HepG2 (cell line): ENCODE measurements at regions not wholly inside any gene's neighbourhood (a gene's known extent, or its start where the extent isn't known, plus 50 kb on each side); places are given as distances from the start of the nearest gene placed in this dataset.

Experiments
- ARNT ChIP-seq: fragments of 450-650 bp; IDR thresholded peaks from 2 replicates; pipeline ENCODE4 v1.6.1; 2017
- NFE2L2 ChIP-seq: fragments of 150-350 bp; IDR thresholded peaks from 2 replicates; pipeline ENCODE4 v1.6.1; 2014; ENCODE audit warnings: low read length
- POLR2AphosphoS5 ChIP-seq: IDR thresholded peaks from 2 replicates; pipeline ENCODE4 v1.6.1; 2012; ENCODE audit warnings: low read depth, low read length
- RAD51 ChIP-seq: fragments of 450-650 bp; IDR thresholded peaks from 2 replicates; pipeline ENCODE4 v1.6.1; 2016; ENCODE audit warnings: borderline replicate concordance
- SOX6 ChIP-seq, 2 experiments: fragments of 450-650 bp in 1 of 2; sonication (generic) in 1 of 2; formaldehyde crosslinking in 1 of 2; IDR thresholded peaks; 2 replicates each; pipeline versions ENCODE4 v1.4.0 to v1.6.1; 2017 to 2020; ENCODE audit warnings: antibody characterized with exemption in 1 of 2, mild to moderate bottlenecking in 1 of 2, missing genetic modification reagents in 1 of 2
- ZFAT ChIP-seq: sonication (generic); formaldehyde crosslinking; conservative IDR thresholded peaks from 2 replicates; pipeline ENCODE4 v1.8.1; 2023; ENCODE audit warnings: missing genetic modification reagents, inconsistent platforms
- TF ChIP-seq, protein P1 (sequence below): sonication (generic); formaldehyde crosslinking; conservative IDR thresholded peaks from 2 replicates; pipeline ENCODE4 v1.8.0; 2022; ENCODE audit warnings: mild to moderate bottlenecking, moderate library complexity, missing genetic modification reagents
- TF ChIP-seq, protein P2 (sequence below): IDR thresholded peaks from 2 replicates; pipeline ENCODE4 v1.6.1; 2016; ENCODE audit warnings: missing compliant biosample characterization, missing genetic modification reagents, borderline replicate concordance
- TF ChIP-seq, protein P3 (sequence below): sonication (generic); formaldehyde crosslinking; IDR thresholded peaks from one replicate; pipeline ENCODE4 v1.5.1; 2020; ENCODE audit warnings: mild to moderate bottlenecking, missing genetic modification reagents; ENCODE audit errors: not compliant biosample characterization

DNA sequence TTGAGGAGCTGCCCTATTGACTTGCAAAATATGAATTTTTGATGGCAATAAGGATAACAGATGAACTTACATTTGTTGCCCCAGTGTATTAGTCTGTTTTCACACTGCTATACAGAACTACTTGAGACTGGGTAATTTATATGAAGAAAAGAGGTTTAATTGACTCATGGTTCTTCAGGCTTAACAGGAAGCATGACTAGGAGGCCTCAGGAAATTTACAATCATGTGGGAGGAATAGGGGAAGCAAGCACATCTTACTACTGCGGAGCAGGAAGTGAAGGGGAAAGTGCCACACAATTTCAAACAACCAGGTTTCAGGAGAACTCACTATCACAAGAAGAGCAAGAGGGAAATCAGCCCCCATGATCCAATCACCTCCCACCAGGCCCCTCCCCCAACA is 57.9 kb downstream of the ZNF22 start:
- TF ChIP-seq, protein P1, sequence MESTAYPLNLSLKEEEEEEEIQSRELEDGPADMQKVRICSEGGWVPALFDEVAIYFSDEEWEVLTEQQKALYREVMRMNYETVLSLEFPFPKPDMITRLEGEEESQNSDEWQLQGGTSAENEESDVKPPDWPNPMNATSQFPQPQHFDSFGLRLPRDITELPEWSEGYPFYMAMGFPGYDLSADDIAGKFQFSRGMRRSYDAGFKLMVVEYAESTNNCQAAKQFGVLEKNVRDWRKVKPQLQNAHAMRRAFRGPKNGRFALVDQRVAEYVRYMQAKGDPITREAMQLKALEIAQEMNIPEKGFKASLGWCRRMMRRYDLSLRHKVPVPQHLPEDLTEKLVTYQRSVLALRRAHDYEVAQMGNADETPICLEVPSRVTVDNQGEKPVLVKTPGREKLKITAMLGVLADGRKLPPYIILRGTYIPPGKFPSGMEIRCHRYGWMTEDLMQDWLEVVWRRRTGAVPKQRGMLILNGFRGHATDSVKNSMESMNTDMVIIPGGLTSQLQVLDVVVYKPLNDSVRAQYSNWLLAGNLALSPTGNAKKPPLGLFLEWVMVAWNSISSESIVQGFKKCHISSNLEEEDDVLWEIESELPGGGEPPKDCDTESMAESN (CRISPR knock-in tag) = no peak
- TF ChIP-seq, protein P2, sequence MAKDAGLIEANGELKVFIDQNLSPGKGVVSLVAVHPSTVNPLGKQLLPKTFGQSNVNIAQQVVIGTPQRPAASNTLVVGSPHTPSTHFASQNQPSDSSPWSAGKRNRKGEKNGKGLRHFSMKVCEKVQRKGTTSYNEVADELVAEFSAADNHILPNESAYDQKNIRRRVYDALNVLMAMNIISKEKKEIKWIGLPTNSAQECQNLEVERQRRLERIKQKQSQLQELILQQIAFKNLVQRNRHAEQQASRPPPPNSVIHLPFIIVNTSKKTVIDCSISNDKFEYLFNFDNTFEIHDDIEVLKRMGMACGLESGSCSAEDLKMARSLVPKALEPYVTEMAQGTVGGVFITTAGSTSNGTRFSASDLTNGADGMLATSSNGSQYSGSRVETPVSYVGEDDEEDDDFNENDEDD (CRISPR knock-in tag) = no peak
- TF ChIP-seq NFE2L2 = no peak
- no peak for TF ChIP-seq ARNT
- TF ChIP-seq SOX6 (IDR thresholded peaks at IDR 0.05) = no peak
- no peak for TF ChIP-seq SOX6 (CRISPR knock-in tag; IDR thresholded peaks at IDR 0.05)
- no peak for TF ChIP-seq POLR2AphosphoS5
- no peak for TF ChIP-seq ZFAT (CRISPR knock-in tag)
- TF ChIP-seq, protein P3, sequence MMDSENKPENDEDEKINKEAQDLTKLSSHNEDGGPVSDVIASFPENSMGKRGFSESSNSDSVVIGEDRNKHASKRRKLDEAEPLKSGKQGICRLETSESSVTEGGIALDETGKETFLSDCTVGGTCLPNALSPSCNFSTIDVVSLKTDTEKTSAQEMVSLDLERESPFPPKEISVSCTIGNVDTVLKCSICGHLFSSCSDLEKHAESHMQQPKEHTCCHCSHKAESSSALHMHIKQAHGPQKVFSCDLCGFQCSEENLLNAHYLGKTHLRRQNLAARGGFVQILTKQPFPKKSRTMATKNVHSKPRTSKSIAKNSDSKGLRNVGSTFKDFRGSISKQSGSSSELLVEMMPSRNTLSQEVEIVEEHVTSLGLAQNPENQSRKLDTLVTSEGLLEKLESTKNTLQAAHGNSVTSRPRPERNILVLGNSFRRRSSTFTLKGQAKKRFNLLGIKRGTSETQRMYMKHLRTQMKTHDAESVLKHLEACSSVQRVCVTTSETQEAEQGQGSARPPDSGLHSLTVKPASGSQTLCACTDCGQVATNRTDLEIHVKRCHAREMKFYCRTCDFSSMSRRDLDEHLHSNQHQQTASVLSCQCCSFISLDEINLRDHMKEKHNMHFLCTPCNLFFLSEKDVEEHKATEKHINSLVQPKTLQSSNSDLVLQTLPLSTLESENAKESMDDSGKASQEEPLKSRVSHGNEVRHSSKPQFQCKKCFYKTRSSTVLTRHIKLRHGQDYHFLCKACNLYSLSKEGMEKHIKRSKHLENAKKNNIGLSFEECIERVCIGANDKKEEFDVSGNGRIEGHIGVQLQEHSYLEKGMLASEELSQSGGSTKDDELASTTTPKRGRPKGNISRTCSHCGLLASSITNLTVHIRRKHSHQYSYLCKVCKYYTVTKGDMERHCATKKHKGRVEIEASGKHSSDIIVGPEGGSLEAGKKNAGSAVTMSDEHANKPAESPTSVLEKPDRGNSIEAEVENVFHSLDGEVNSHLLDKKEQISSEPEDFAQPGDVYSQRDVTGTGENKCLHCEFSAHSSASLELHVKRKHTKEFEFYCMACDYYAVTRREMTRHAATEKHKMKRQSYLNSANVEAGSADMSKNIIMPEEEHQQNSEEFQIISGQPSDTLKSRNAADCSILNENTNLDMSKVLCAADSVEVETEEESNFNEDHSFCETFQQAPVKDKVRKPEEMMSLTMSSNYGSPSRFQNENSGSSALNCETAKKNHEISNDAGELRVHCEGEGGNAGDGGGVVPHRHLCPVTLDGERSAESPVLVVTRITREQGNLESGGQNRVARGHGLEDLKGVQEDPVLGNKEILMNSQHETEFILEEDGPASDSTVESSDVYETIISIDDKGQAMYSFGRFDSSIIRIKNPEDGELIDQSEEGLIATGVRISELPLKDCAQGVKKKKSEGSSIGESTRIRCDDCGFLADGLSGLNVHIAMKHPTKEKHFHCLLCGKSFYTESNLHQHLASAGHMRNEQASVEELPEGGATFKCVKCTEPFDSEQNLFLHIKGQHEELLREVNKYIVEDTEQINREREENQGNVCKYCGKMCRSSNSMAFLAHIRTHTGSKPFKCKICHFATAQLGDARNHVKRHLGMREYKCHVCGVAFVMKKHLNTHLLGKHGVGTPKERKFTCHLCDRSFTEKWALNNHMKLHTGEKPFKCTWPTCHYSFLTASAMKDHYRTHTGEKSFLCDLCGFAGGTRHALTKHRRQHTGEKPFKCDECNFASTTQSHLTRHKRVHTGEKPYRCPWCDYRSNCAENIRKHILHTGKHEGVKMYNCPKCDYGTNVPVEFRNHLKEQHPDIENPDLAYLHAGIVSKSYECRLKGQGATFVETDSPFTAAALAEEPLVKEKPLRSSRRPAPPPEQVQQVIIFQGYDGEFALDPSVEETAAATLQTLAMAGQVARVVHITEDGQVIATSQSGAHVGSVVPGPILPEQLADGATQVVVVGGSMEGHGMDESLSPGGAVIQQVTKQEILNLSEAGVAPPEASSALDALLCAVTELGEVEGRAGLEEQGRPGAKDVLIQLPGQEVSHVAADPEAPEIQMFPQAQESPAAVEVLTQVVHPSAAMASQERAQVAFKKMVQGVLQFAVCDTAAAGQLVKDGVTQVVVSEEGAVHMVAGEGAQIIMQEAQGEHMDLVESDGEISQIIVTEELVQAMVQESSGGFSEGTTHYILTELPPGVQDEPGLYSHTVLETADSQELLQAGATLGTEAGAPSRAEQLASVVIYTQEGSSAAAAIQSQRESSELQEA = no peak
- TF ChIP-seq RAD51 = 0 out of 2 replicates have a peak, but pooled peaks have one; percentile 20
